Stimulated activated CD4-positive, alpha-beta T cell treated with anti-CD3 and anti-CD28 coated beads, TNF-alpha, amount 100 ng/mL, for 24 hours (primary cell): ENCODE measurements at regions not wholly inside any gene's neighbourhood (a gene's known extent, or its start where the extent isn't known, plus 50 kb on each side); places are given as distances from the start of the nearest gene placed in this dataset.

Source experiments
- DNase-seq, 3 experiments: peaks; one replicate each; pipeline ENCODE4 v3.0.0-alpha.2; 2020; ENCODE audit warnings: low read depth in 3 of 3

- no peak for DNase-seq
Measured at GRCh38 chr9:12933957-12934356, 159.1 kb downstream of the LURAP1L start.

- DNase-seq = no peak
Measured at GRCh38 chr9:12934545-12935272, 159.9 kb downstream of the LURAP1L start.

GRCh38 chr9:12935714-12936113 is 160.9 kb downstream of the LURAP1L start:
- no peak for DNase-seq

GRCh38 chr9:12954441-12954840 is 179.6 kb downstream of the LURAP1L start:
- no peak for DNase-seq

GRCh38 chr9:12955510-12956163 is 180.8 kb downstream of the LURAP1L start:
- no peak for DNase-seq

- no peak for DNase-seq
Measured at GRCh38 chr9:12956261-12956660, 181.4 kb downstream of the LURAP1L start.

GRCh38 chr9:12956805-12957204 is 182.0 kb downstream of the LURAP1L start:
- no peak for DNase-seq

GRCh38 chr9:12958279-12958678 is 183.5 kb downstream of the LURAP1L start:
- no peak for DNase-seq

- DNase-seq = no peak
Measured at GRCh38 chr9:12958708-12959107, 183.9 kb downstream of the LURAP1L start.

GRCh38 chr9:12961276-12961809 is 186.5 kb downstream of the LURAP1L start:
- DNase-seq = no peak

GRCh38 chr9:12963537-12963936 is 188.7 kb downstream of the LURAP1L start:
- DNase-seq = no peak

GRCh38 chr9:12964271-12964670 is 189.5 kb downstream of the LURAP1L start:
- no peak for DNase-seq

- DNase-seq = no peak
Measured at GRCh38 chr9:12965303-12965702, 190.5 kb downstream of the LURAP1L start.

GRCh38 chr9:12968093-12968492 is 193.3 kb downstream of the LURAP1L start:
- DNase-seq = no peak

GRCh38 chr9:12972608-12973589 is 198.1 kb downstream of the LURAP1L start:
- no peak for DNase-seq

GRCh38 chr9:12973710-12974109 is 198.9 kb downstream of the LURAP1L start:
- DNase-seq = no peak

- no peak for DNase-seq
Measured at GRCh38 chr9:12974671-12975070, 199.9 kb downstream of the LURAP1L start.

GRCh38 chr9:12975496-12975895 is 200.7 kb downstream of the LURAP1L start:
- DNase-seq = no peak

- no peak for DNase-seq
Measured at GRCh38 chr9:12980085-12980851, 205.4 kb downstream of the LURAP1L start.

- no peak for DNase-seq
Measured at GRCh38 chr9:12988258-12988657, 213.4 kb downstream of the LURAP1L start.

- no peak for DNase-seq
Measured at GRCh38 chr9:12989669-12990068, 214.8 kb downstream of the LURAP1L start.
